Mammary epithelial cell (primary cell): ENCODE measurements at regions not wholly inside any gene's neighbourhood (a gene's known extent, or its start where the extent isn't known, plus 50 kb on each side); places are given as distances from the start of the nearest gene placed in this dataset.

Experiments used
- CTCF ChIP-seq, 2 donors: IDR thresholded peaks in 1 of 2; conservative IDR thresholded peaks in 1 of 2; 2 replicates each; pipeline ENCODE4 v1.5.1; 2011 to 2012; ENCODE audit warnings: inconsistent platforms in 2 of 2, low read length in 2 of 2, mild to moderate bottlenecking in 2 of 2, control low read depth in 1 of 2, low read depth in 1 of 2; ENCODE audit not compliant: insufficient read depth in 1 of 2; ENCODE audit errors: extremely low read depth in 1 of 2
- EZH2 ChIP-seq: IDR thresholded peaks from 2 replicates; pipeline ENCODE4 v1.6.1; 2012; ENCODE audit warnings: low read length, inconsistent platforms, borderline replicate concordance

GRCh38 chr16:86751076-86752030, 173.0 kb downstream of the FOXL1 start:
- TF ChIP-seq CTCF (conservative IDR thresholded peaks at IDR 0.05 in 1 of 2, IDR thresholded peaks at IDR 0.05 in 1 of 2; ENCODE audit: extremely low read depth in 1 of 2, insufficient read depth in 1 of 2, low read depth in 1 of 2, low read length in 2 of 2) (no peak), EZH2 (no peak)
